Prostate gland (tissue), 2 donors: ENCODE measurements at regions not wholly inside any gene's neighbourhood (a gene's known extent, or its start where the extent isn't known, plus 50 kb on each side); places are given as distances from the start of the nearest gene placed in this dataset.

Experiments
- DNase-seq: peaks from one replicate; pipeline ENCODE4 v3.0.0-alpha.2; 2019; ENCODE audit warnings: low spot score
- H3K27ac ChIP-seq, 2 donors: fragments of 200-600 bp; sonication (generic); 2 replicates each; pipeline ENCODE4 v1.5.1; 2017 to 2019
- H3K27me3 ChIP-seq: fragments of 200-600 bp; sonication (generic); replicated peaks from 2 replicates; pipeline ENCODE4 v1.5.1; 2019; ENCODE audit not compliant: insufficient read depth
- H3K36me3 ChIP-seq, 2 donors: fragments of 200-600 bp; sonication (generic); 1 replicate in 1 of 2; 2 replicates in 1 of 2; pipeline versions ENCODE4 v1.5.1 to v1.8.1; 2017 to 2019
- H3K4me1 ChIP-seq: fragments of 200-600 bp; sonication (generic); replicated peaks from 2 replicates; pipeline ENCODE4 v1.5.1; 2019
- H3K4me3 ChIP-seq, 2 donors: fragments of 200-600 bp; sonication (generic); 2 replicates each; pipeline ENCODE4 v1.5.1; 2017 to 2019
- H3K9me3 ChIP-seq: fragments of 200-600 bp; sonication (generic); 2 replicates; pipeline ENCODE4 v1.5.1; 2017
- POLR2A ChIP-seq: fragments of 450-650 bp; IDR thresholded peaks from one replicate; pipeline ENCODE4 v1.6.1; 2016; ENCODE audit warnings: antibody characterized with exemption, mild to moderate bottlenecking
- POLR2AphosphoS5 ChIP-seq: sonication (generic); formaldehyde crosslinking; IDR thresholded peaks from one replicate; pipeline ENCODE4 v1.6.1; 2017; ENCODE audit warnings: antibody characterized with exemption
- WGBS: methylation state at CpG from one replicate; pipeline ENCODE4 v1.1.5; 2018; 5-methylcytosine and 5-hydroxymethylcytosine counted together
- intact Hi-C: fragments of 100-400 bp; cut with DNase I; formaldehyde crosslinking; loops from one replicate; pipeline ENCODE4 v1.14.2; 2022
- TF ChIP-seq, protein P1 (sequence below), 4 experiments: fragments of 200-600 bp in 2 of 4; fragments of 450-650 bp in 2 of 4; sonication (generic) in 2 of 4; IDR thresholded peaks; 1 replicate in 3 of 4; 2 replicates in 1 of 4; pipeline ENCODE4 v1.5.1; 2016 to 2019; ENCODE audit warnings: antibody characterized with exemption in 4 of 4, mild to moderate bottlenecking in 2 of 4, moderate library complexity in 2 of 4

GRCh38 chr4:125505621-125506020 is 190.9 kb downstream of the FAT4 start:
- DNase-seq: no peak
- no peak overlapping the region for H3K4me3 ChIP-seq
- no peak overlapping the region for H3K27ac ChIP-seq
- H3K9me3 ChIP-seq: no peaks in the 10 kb centered on the region
- WGBS: 79% methylated on average over 4 of the region's 4 CpGs
- no peaks in the 10 kb centered on the region for H3K4me1 ChIP-seq
- no peak for TF ChIP-seq POLR2A
- no peak for TF ChIP-seq POLR2AphosphoS5
- TF ChIP-seq, protein P1, sequence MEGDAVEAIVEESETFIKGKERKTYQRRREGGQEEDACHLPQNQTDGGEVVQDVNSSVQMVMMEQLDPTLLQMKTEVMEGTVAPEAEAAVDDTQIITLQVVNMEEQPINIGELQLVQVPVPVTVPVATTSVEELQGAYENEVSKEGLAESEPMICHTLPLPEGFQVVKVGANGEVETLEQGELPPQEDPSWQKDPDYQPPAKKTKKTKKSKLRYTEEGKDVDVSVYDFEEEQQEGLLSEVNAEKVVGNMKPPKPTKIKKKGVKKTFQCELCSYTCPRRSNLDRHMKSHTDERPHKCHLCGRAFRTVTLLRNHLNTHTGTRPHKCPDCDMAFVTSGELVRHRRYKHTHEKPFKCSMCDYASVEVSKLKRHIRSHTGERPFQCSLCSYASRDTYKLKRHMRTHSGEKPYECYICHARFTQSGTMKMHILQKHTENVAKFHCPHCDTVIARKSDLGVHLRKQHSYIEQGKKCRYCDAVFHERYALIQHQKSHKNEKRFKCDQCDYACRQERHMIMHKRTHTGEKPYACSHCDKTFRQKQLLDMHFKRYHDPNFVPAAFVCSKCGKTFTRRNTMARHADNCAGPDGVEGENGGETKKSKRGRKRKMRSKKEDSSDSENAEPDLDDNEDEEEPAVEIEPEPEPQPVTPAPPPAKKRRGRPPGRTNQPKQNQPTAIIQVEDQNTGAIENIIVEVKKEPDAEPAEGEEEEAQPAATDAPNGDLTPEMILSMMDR (IDR thresholded peaks at IDR 0.05): no peak
- H3K27me3 ChIP-seq: peaks cover 2% of the 10 kb centered on the region
- intact Hi-C loops: no loop called here
- no peaks in the 10 kb centered on the region for H3K36me3 ChIP-seq

- Histone ChIP-seq H3K4me3 (no peak overlapping the region), H3K27me3 (peaks cover 2% of the 10 kb centered on the region)
- TF ChIP-seq POLR2A (no peak), POLR2AphosphoS5 (no peak)
- TF ChIP-seq, protein P1 (IDR thresholded peaks at IDR 0.05): no peak
These were observed 192.4 kb downstream of the FAT4 start for GRCh38 chr4:125507141-125507540.

DNA sequence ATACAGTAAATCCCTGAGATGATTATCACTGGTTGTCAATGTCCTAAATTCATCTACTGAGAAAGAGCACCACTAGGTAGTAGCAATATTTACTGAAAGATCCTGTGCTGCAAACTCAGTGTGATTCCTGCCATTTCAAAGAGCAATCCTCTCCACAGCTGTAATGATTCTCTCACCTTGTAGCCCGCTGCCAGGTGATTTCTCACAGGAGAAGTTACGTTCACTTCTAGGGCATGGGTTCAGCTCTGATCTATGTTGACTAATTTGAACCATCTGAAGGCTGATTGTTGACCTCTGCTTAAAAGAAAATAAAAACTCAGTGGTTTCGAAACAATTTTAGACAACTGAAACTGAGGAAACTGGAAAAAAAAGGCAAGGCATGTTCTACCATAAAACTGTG is 197.0 kb downstream of the FAT4 start:
- H3K4me1 ChIP-seq: no peaks in the 10 kb centered on the region
- no peaks in the 10 kb centered on the region for H3K9me3 ChIP-seq
- H3K36me3 ChIP-seq: no peaks in the 10 kb centered on the region
- TF ChIP-seq POLR2AphosphoS5 (no peak), POLR2A (no peak)
- TF ChIP-seq, protein P1 (IDR thresholded peaks at IDR 0.05): no peak
- H3K27ac ChIP-seq: no peak overlapping the region
- no peak for DNase-seq
- no peak overlapping the region for H3K4me3 ChIP-seq
- no peaks in the 10 kb centered on the region for H3K27me3 ChIP-seq
- intact Hi-C loops: no loop called here
- WGBS: 86% methylated on average over 3 of the region's 3 CpGs

More at GRCh38 chr4:125507141-125507540, 192.4 kb downstream of the FAT4 start:
- Histone ChIP-seq H3K36me3 (no peaks in the 10 kb centered on the region), H3K9me3 (no peaks in the 10 kb centered on the region), H3K4me1 (no peaks in the 10 kb centered on the region), H3K27ac (no peak overlapping the region)
- intact Hi-C loops: no loop called here
- DNase-seq: no peak

GRCh38 chr4:125515016-125515415 is 200.3 kb downstream of the FAT4 start:
- no peaks in the 10 kb centered on the region for H3K4me1 ChIP-seq
- TF ChIP-seq POLR2A: no peak
- TF ChIP-seq, protein P1 (IDR thresholded peaks at IDR 0.05): no peak
- TF ChIP-seq POLR2AphosphoS5: no peak
- intact Hi-C loops: no loop called here
- no peak for DNase-seq
- no peak overlapping the region for H3K4me3 ChIP-seq
- WGBS: 52% methylated on average over 1 of the region's 1 CpG
- H3K36me3 ChIP-seq: no peaks in the 10 kb centered on the region
- no peaks in the 10 kb centered on the region for H3K27me3 ChIP-seq
- no peak overlapping the region for H3K27ac ChIP-seq
- H3K9me3 ChIP-seq: no peaks in the 10 kb centered on the region

GRCh38 chr4:125517831-125518230 is 203.1 kb downstream of the FAT4 start:
- TF ChIP-seq, protein P1 (IDR thresholded peaks at IDR 0.05): no peak
- TF ChIP-seq POLR2A (no peak), POLR2AphosphoS5 (no peak)
- H3K36me3 ChIP-seq: no peaks in the 10 kb centered on the region
- no peak overlapping the region for H3K27ac ChIP-seq
- no peak for DNase-seq
- intact Hi-C loops: no loop called here
- 33% methylated on average over 2 of the region's 2 CpGs for WGBS
- H3K4me3 ChIP-seq: no peak overlapping the region
- no peaks in the 10 kb centered on the region for H3K9me3 ChIP-seq
- no peaks in the 10 kb centered on the region for H3K4me1 ChIP-seq
- H3K27me3 ChIP-seq: no peaks in the 10 kb centered on the region
